HL-60 (cell line): ENCODE measurements at regions not wholly inside any gene's neighbourhood (a gene's known extent, or its start where the extent isn't known, plus 50 kb on each side); places are given as distances from the start of the nearest gene placed in this dataset.

Experiments
- CTCF ChIP-seq: IDR thresholded peaks from one replicate; pipeline ENCODE4 v1.5.1; 2011; ENCODE audit warnings: low read length, control low read depth, inconsistent platforms; ENCODE audit not compliant: insufficient read depth
- POLR2AphosphoS5 ChIP-seq: IDR thresholded peaks from 2 replicates; pipeline ENCODE4 v1.6.1; 2012; ENCODE audit warnings: low read depth
- REST ChIP-seq: IDR thresholded peaks from 2 replicates; pipeline ENCODE4 v1.6.1; 2012; ENCODE audit warnings: low read depth; ENCODE audit not compliant: insufficient replicate concordance

GRCh38 chr11:104692751-104693150 lies 205.5 kb downstream of the CASP12 start:
- no peak for TF ChIP-seq CTCF
- no peak for TF ChIP-seq REST
- TF ChIP-seq POLR2AphosphoS5, result no peak
